NCI-H524 (cell line): ENCODE measurements at regions not wholly inside any gene's neighbourhood (a gene's known extent, or its start where the extent isn't known, plus 50 kb on each side); places are given as distances from the start of the nearest gene placed in this dataset.

ENCODE experiments used
- DNase-seq, 2 experiments: peaks; one replicate each; lab custom pipeline; 2025; lab: John Stamatoyannopoulos, UW

GRCh38 chr9:23586906-23587305 is 239.1 kb downstream of the ELAVL2 start:
- DNase-seq, result no peak

GRCh38 chr9:23587433-23587832 is 238.6 kb downstream of the ELAVL2 start:
- no peak for DNase-seq

- DNase-seq, result no peak
Measured at GRCh38 chr9:23587903-23588302, 238.1 kb downstream of the ELAVL2 start.

- no peak for DNase-seq
Measured at GRCh38 chr9:23590276-23591000, 235.6 kb downstream of the ELAVL2 start.

GRCh38 chr9:23594421-23594820 is 231.6 kb downstream of the ELAVL2 start:
- no peak for DNase-seq

- DNase-seq, result no peak
Measured at GRCh38 chr9:23596913-23597634, 229.0 kb downstream of the ELAVL2 start.

- DNase-seq, result no peak
Measured at GRCh38 chr9:23598994-23599393, 227.0 kb downstream of the ELAVL2 start.

- no peak for DNase-seq
Measured at GRCh38 chr9:23603311-23603710, 222.7 kb downstream of the ELAVL2 start.

- DNase-seq, result no peak
Measured at GRCh38 chr9:23606107-23606506, 219.9 kb downstream of the ELAVL2 start.

- DNase-seq, result no peak
Measured at GRCh38 chr9:23608456-23608855, 217.6 kb downstream of the ELAVL2 start.

GRCh38 chr9:23611869-23612268 is 214.2 kb downstream of the ELAVL2 start:
- no peak for DNase-seq

- no peak for DNase-seq
Measured at GRCh38 chr9:23615569-23615968, 210.5 kb downstream of the ELAVL2 start.

GRCh38 chr9:23621188-23621587 is 204.9 kb downstream of the ELAVL2 start:
- no peak for DNase-seq

GRCh38 chr9:23621924-23622323 is 204.1 kb downstream of the ELAVL2 start:
- no peak for DNase-seq

GRCh38 chr9:23622396-23622795 is 203.6 kb downstream of the ELAVL2 start:
- DNase-seq, result no peak

- no peak for DNase-seq
Measured at GRCh38 chr9:23630488-23630887, 195.6 kb downstream of the ELAVL2 start.

GRCh38 chr9:23635276-23635675 is 190.8 kb downstream of the ELAVL2 start:
- DNase-seq, result no peak

- DNase-seq, result no peak
Measured at GRCh38 chr9:23636199-23636598, 189.8 kb downstream of the ELAVL2 start.

- DNase-seq, result no peak
Measured at GRCh38 chr9:23638011-23638410, 188.0 kb downstream of the ELAVL2 start.

GRCh38 chr9:23638837-23639426 is 187.1 kb downstream of the ELAVL2 start:
- DNase-seq, result no peak
